Subcutaneous abdominal adipose tissue (tissue), 5 donors: ENCODE measurements at regions not wholly inside any gene's neighbourhood (a gene's known extent, or its start where the extent isn't known, plus 50 kb on each side); places are given as distances from the start of the nearest gene placed in this dataset.
"Not testable (repeated sequence)": the region's sequence is repeated elsewhere in the genome, so short reads cannot be mapped to it uniquely, and the experiment has no call there.

Source experiments
- H3K27ac ChIP-seq: one replicate; pipeline ENCODE4 v1.7.0; 2013; ENCODE audit warnings: low read depth, mild to moderate bottlenecking, inconsistent platforms, low read length, moderate library complexity
- H3K27me3 ChIP-seq, 5 donors: one replicate each; pipeline ENCODE4 v1.7.0; 2013; ENCODE audit warnings: low read length in 5 of 5, inconsistent platforms in 1 of 5; ENCODE audit not compliant: control insufficient read depth in 5 of 5, insufficient read depth in 4 of 5
- H3K36me3 ChIP-seq, 5 donors: one replicate each; pipeline ENCODE4 v1.7.0; 2013; ENCODE audit warnings: low read length in 5 of 5; ENCODE audit not compliant: control insufficient read depth in 5 of 5, insufficient read depth in 5 of 5
- H3K4me1 ChIP-seq, 5 donors: one replicate each; pipeline ENCODE4 v1.7.0; 2013; ENCODE audit warnings: low read length in 5 of 5, mild to moderate bottlenecking in 3 of 5, moderate library complexity in 1 of 5; ENCODE audit not compliant: control insufficient read depth in 5 of 5, insufficient read depth in 5 of 5
- H3K4me3 ChIP-seq, 5 donors: one replicate each; pipeline ENCODE4 v1.7.0; 2013; ENCODE audit warnings: low read length in 5 of 5, low read depth in 1 of 5
- H3K9ac ChIP-seq, 5 donors: one replicate each; pipeline ENCODE4 v1.7.0; 2013; ENCODE audit warnings: low read length in 5 of 5, mild to moderate bottlenecking in 4 of 5, moderate library complexity in 3 of 5
- H3K9me3 ChIP-seq, 5 donors: one replicate each; pipeline ENCODE4 v1.7.0; 2013; ENCODE audit warnings: low read length in 5 of 5; ENCODE audit not compliant: control insufficient read depth in 5 of 5
- donor health status: healthy.
- donor health status: healthy.
- donor health status: healthy.
- donor health status: healthy.
- donor health status: healthy.

- no peaks in the 10 kb centered on the region for H3K9me3 ChIP-seq
- H3K9ac ChIP-seq: no peak overlapping the region
- H3K4me1 ChIP-seq: peaks cover 2 to 48% (median 36%) of the 10 kb centered on the region in 5 donors
- no peaks in the 10 kb centered on the region for H3K27me3 ChIP-seq
- no peak overlapping the region for H3K4me3 ChIP-seq
- H3K27ac ChIP-seq: no peak overlapping the region
- no peaks in the 10 kb centered on the region for H3K36me3 ChIP-seq
Observed at GRCh38 chr15:57785959-57786358, 79.4 kb downstream of the POLR2M start.

- no peak overlapping the region for H3K27ac ChIP-seq
- no peaks in the 10 kb centered on the region for H3K36me3 ChIP-seq
- H3K9me3 ChIP-seq: no peaks in the 10 kb centered on the region
- H3K4me1 ChIP-seq: peaks cover 0 to 28% (median 17%) of the 10 kb centered on the region in 5 donors
- H3K9ac ChIP-seq: no peak overlapping the region
- no peak overlapping the region for H3K4me3 ChIP-seq
- H3K27me3 ChIP-seq: no peaks in the 10 kb centered on the region
Observed at GRCh38 chr15:57789225-57789624, 82.7 kb downstream of the POLR2M start.

- Histone ChIP-seq H3K4me1 (peaks cover 0 to 37% (median 10%) of the 10 kb centered on the region in 5 donors), H3K4me3 (no peak overlapping the region), H3K9me3 (no peaks in the 10 kb centered on the region), H3K27ac (no peak overlapping the region), H3K27me3 (no peaks in the 10 kb centered on the region), H3K36me3 (no peaks in the 10 kb centered on the region), H3K9ac (no peak overlapping the region)
Observed at GRCh38 chr15:57792724-57793449, 86.4 kb downstream of the POLR2M start.

- no peaks in the 10 kb centered on the region for H3K27me3 ChIP-seq
- no peak overlapping the region for H3K9ac ChIP-seq
- H3K27ac ChIP-seq: no peak overlapping the region
- H3K4me3 ChIP-seq: no peak overlapping the region
- H3K36me3 ChIP-seq: no peaks in the 10 kb centered on the region
- peaks cover 0 to 20% (median 6%) of the 10 kb centered on the region in 5 donors for H3K4me1 ChIP-seq
- H3K9me3 ChIP-seq: no peaks in the 10 kb centered on the region
Observed at GRCh38 chr15:57795261-57795660, 88.7 kb downstream of the POLR2M start.

GRCh38 chr15:57796146-57796545 is 89.6 kb downstream of the POLR2M start:
- H3K9ac ChIP-seq: no peak overlapping the region
- no peaks in the 10 kb centered on the region for H3K9me3 ChIP-seq
- H3K36me3 ChIP-seq: no peaks in the 10 kb centered on the region
- no peak overlapping the region for H3K4me3 ChIP-seq
- H3K27me3 ChIP-seq: no peaks in the 10 kb centered on the region
- H3K27ac ChIP-seq: no peak overlapping the region
- H3K4me1 ChIP-seq: peaks cover 0 to 20% (median 6%) of the 10 kb centered on the region in 5 donors

- H3K9ac ChIP-seq: peak overlapping the region in 1 of 5 donors; percentile 5
- H3K9me3 ChIP-seq: no peaks in the 10 kb centered on the region
- peak overlapping the region; percentile 49 for H3K27ac ChIP-seq
- H3K4me1 ChIP-seq: peaks cover 0 to 20% (median 6%) of the 10 kb centered on the region in 5 donors
- H3K27me3 ChIP-seq: no peaks in the 10 kb centered on the region
- H3K36me3 ChIP-seq: no peaks in the 10 kb centered on the region
- no peak overlapping the region for H3K4me3 ChIP-seq
Observed at GRCh38 chr15:57797110-57797509, 90.6 kb downstream of the POLR2M start.

GRCh38 chr15:57797568-57798267 is 91.2 kb downstream of the POLR2M start:
- Histone ChIP-seq H3K9me3 (no peaks in the 10 kb centered on the region), H3K9ac (peak overlapping the region in 1 of 5 donors; percentile 5), H3K4me1 (peaks cover 0 to 20% (median 6%) of the 10 kb centered on the region in 5 donors), H3K27me3 (no peaks in the 10 kb centered on the region), H3K4me3 (no peak overlapping the region), H3K27ac (peak overlapping the region; percentile 49), H3K36me3 (no peaks in the 10 kb centered on the region)

- H3K27ac ChIP-seq: no peak overlapping the region
- no peaks in the 10 kb centered on the region for H3K27me3 ChIP-seq
- peaks cover 0 to 3% (median 0%) of the 10 kb centered on the region in 5 donors for H3K9me3 ChIP-seq
- H3K36me3 ChIP-seq: no peaks in the 10 kb centered on the region
- no peaks in the 10 kb centered on the region for H3K4me1 ChIP-seq
- no peak overlapping the region for H3K4me3 ChIP-seq
- H3K9ac ChIP-seq: no peak overlapping the region
Observed at GRCh38 chr15:57806003-57806402, 99.5 kb downstream of the POLR2M start.

GRCh38 chr15:57809285-57809684 is 102.8 kb downstream of the POLR2M start:
- H3K36me3 ChIP-seq, H3K4me1 ChIP-seq, H3K4me3 ChIP-seq, H3K27me3 ChIP-seq, H3K27ac ChIP-seq, H3K9ac ChIP-seq, H3K9me3 ChIP-seq: not testable (repeated sequence)

GRCh38 chr15:57816599-57816998 is 110.1 kb downstream of the POLR2M start:
- H3K27ac ChIP-seq: no peak overlapping the region
- H3K9ac ChIP-seq: no peak overlapping the region
- no peaks in the 10 kb centered on the region for H3K9me3 ChIP-seq
- no peaks in the 10 kb centered on the region for H3K36me3 ChIP-seq
- H3K4me3 ChIP-seq: no peak overlapping the region
- H3K4me1 ChIP-seq: no peaks in the 10 kb centered on the region
- peaks cover 0 to 5% (median 0%) of the 10 kb centered on the region in 5 donors for H3K27me3 ChIP-seq
